ENCODE measurements at regions not wholly inside any gene's neighbourhood (a gene's known extent, or its start where the extent isn't known, plus 50 kb on each side); places are given as distances from the start of the nearest gene placed in this dataset.

- Histone ChIP-seq H3K36me3 (no peaks in the 10 kb centered on the region), H3K4me1 (peaks cover 0 to 9% (median 0%) of the 10 kb centered on the region in 4 donors), H3K9me3 (no peaks in the 10 kb centered on the region), H3K4me3 (no peak overlapping the region), H3K27me3 (no peaks in the 10 kb centered on the region), H3K27ac (no peak overlapping the region)
- 75 to 87% methylated on average over 9 of the region's 9 CpGs for whole genome bisulfite sequencing, 2 donors
- intact Hi-C loops (cut with DNase I), result no loop called here
- TF ChIP-seq POLR2AphosphoS5 (IDR thresholded peaks at IDR 0.05) (no peak), CTCF (IDR thresholded peaks at IDR 0.05) (no peak), POLR2A (IDR thresholded peaks at IDR 0.05) (no peak), EP300 (IDR thresholded peaks at IDR 0.05) (no peak)
- DNase-seq, result no peak
These were observed 136.0 kb upstream of the SERTAD2 start for GRCh38 chr2:64789466-64790320.

GRCh38 chr2:64792300-64792699, 138.6 kb upstream of the SERTAD2 start:
- TF ChIP-seq POLR2A (IDR thresholded peaks at IDR 0.05) (no peak), POLR2AphosphoS5 (IDR thresholded peaks at IDR 0.05) (no peak), CTCF (IDR thresholded peaks at IDR 0.05) (no peak), EP300 (IDR thresholded peaks at IDR 0.05) (no peak)
- H3K9me3 ChIP-seq, result no peaks in the 10 kb centered on the region
- no peak overlapping the region for H3K4me3 ChIP-seq
- H3K36me3 ChIP-seq, result no peaks in the 10 kb centered on the region
- DNase-seq, result no peak
- WGBS, 2 donors, result 90 to 94% methylated on average over 1 of the region's 1 CpG
- no peaks in the 10 kb centered on the region for H3K27me3 ChIP-seq
- H3K27ac ChIP-seq, result no peak overlapping the region
- peaks cover 0 to 17% (median 2%) of the 10 kb centered on the region in 4 donors for H3K4me1 ChIP-seq
- intact Hi-C loops (cut with DNase I), result no loop called here

- no peaks in the 10 kb centered on the region for H3K9me3 ChIP-seq
- no peaks in the 10 kb centered on the region for H3K36me3 ChIP-seq
- TF ChIP-seq POLR2AphosphoS5 (IDR thresholded peaks at IDR 0.05), result no peak
- TF ChIP-seq CTCF (IDR thresholded peaks at IDR 0.05), result no peak
- no peak for TF ChIP-seq POLR2A (IDR thresholded peaks at IDR 0.05)
- TF ChIP-seq EP300 (IDR thresholded peaks at IDR 0.05), result no peak
- no peak overlapping the region for H3K4me3 ChIP-seq
- H3K4me1 ChIP-seq, result peaks cover 0 to 17% (median 2%) of the 10 kb centered on the region in 4 donors
- H3K27ac ChIP-seq, result no peak overlapping the region
- DNase-seq, result no peak
- H3K27me3 ChIP-seq, result no peaks in the 10 kb centered on the region
- intact Hi-C loops (cut with DNase I), result no loop called here
- WGBS, 2 donors, result 28 to 68% methylated on average over 5 of the region's 5 CpGs
These were observed 139.4 kb upstream of the SERTAD2 start for GRCh38 chr2:64792995-64793639.

GRCh38 chr2:64793701-64794100, 140.0 kb upstream of the SERTAD2 start:
- no peak overlapping the region for H3K4me3 ChIP-seq
- peaks cover 0 to 17% (median 2%) of the 10 kb centered on the region in 4 donors for H3K4me1 ChIP-seq
- no peaks in the 10 kb centered on the region for H3K27me3 ChIP-seq
- 12 to 56% methylated on average over 1 of the region's 1 CpG for WGBS, 2 donors
- no peak overlapping the region for H3K27ac ChIP-seq
- no peak for DNase-seq
- H3K9me3 ChIP-seq, result no peaks in the 10 kb centered on the region
- H3K36me3 ChIP-seq, result no peaks in the 10 kb centered on the region
- intact Hi-C loops (cut with DNase I), result no loop called here
- TF ChIP-seq POLR2A (IDR thresholded peaks at IDR 0.05) (no peak), CTCF (IDR thresholded peaks at IDR 0.05) (no peak), EP300 (IDR thresholded peaks at IDR 0.05) (no peak), POLR2AphosphoS5 (IDR thresholded peaks at IDR 0.05) (no peak)

All from sigmoid colon (tissue), 6 donors.